Gastrocnemius medialis (tissue), 4 donors: ENCODE measurements at regions not wholly inside any gene's neighbourhood (a gene's known extent, or its start where the extent isn't known, plus 50 kb on each side); places are given as distances from the start of the nearest gene placed in this dataset.

Experiments
- ATAC-seq, 2 donors: fragments of 150-250 bp; one replicate each; pipeline ENCODE4 v1.9.1; 2016
- DNase-seq, 2 donors: peaks; one replicate each; pipeline ENCODE4 v3.0.0-alpha.2; 2019
- H3K27ac ChIP-seq, 4 donors: fragments of 200-600 bp; sonication (generic); 1 replicate in 1 of 4; 2 replicates in 3 of 4; pipeline ENCODE4 v1.5.1; 2016 to 2018; ENCODE audit warnings: mild to moderate bottlenecking in 2 of 4, moderate library complexity in 1 of 4
- H3K27me3 ChIP-seq, 3 donors: fragments of 200-600 bp; sonication (generic) in 2 of 3; 1 replicate in 1 of 3; 2 replicates in 2 of 3; pipeline versions ENCODE4 v1.5.1 to v1.6.0; 2016 to 2019; ENCODE audit warnings: mild to moderate bottlenecking in 1 of 3, moderate library complexity in 1 of 3
- H3K36me3 ChIP-seq, 2 donors: fragments of 200-600 bp; sonication (generic) in 1 of 2; one replicate each; pipeline ENCODE4 v1.5.1; 2017 to 2018
- H3K4me1 ChIP-seq, 2 donors: fragments of 200-600 bp; sonication (generic) in 1 of 2; one replicate each; pipeline ENCODE4 v1.5.1; 2016 to 2017; ENCODE audit warnings: mild to moderate bottlenecking in 2 of 2
- H3K4me3 ChIP-seq, 4 donors: fragments of 200-600 bp; sonication (generic) in 3 of 4; 1 replicate in 1 of 4; 2 replicates in 3 of 4; pipeline ENCODE4 v1.5.1; 2016 to 2019; ENCODE audit warnings: mild to moderate bottlenecking in 2 of 4
- H3K9me3 ChIP-seq, 3 donors: fragments of 200-600 bp; sonication (generic) in 2 of 3; 1 replicate in 1 of 3; 2 replicates in 2 of 3; pipeline ENCODE4 v1.5.1; 2016 to 2019
- POLR2A ChIP-seq, 2 donors: fragments of 450-650 bp; IDR thresholded peaks; one replicate each; pipeline ENCODE4 v1.6.1; 2017; ENCODE audit warnings: antibody characterized with exemption in 2 of 2, mild to moderate bottlenecking in 2 of 2, moderate library complexity in 2 of 2
- in situ Hi-C, 4 donors: fragments of 200-750 bp; cut with MboI; loops; one replicate each; pipeline versions ENCODE4 v1.15.0 to v1.8.0; 2017; ENCODE audit warnings: low sequenced_read_pairs in 4 of 4
- intact Hi-C: fragments of 100-400 bp; cut with DNase I; formaldehyde crosslinking; loops from one replicate; pipeline ENCODE4 v1.15.1; 2023; ENCODE audit warnings: low total_unique reads
- TF ChIP-seq, protein P1 (sequence below), 5 experiments: fragments of 450-650 bp in 3 of 5; fragments of 200-600 bp in 2 of 5; sonication (generic) in 2 of 5; IDR thresholded peaks in 4 of 5; conservative IDR thresholded peaks in 1 of 5; 1 replicate in 4 of 5; 2 replicates in 1 of 5; pipeline ENCODE4 v1.5.1; 2016 to 2019; ENCODE audit warnings: antibody characterized with exemption in 5 of 5, mild to moderate bottlenecking in 3 of 5, moderate library complexity in 3 of 5

DNA sequence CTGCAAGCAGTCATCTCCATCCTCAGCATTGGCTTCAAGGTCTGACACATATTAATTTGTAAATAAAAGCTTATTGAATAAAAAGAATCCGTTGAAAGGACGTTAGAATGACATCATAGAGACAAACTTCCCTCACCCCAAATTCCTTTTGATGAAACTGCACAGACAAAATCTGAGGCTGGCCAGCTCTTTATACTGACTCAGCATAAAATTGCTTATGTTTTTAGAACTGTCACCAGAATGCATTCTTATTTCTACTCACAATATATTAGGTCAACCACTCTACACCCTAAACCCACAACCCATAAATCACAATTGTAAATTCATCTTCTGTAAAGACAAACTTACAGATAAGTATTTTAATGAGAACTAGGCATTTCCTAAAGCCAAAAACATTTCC, 359.2 kb upstream of the TEX13C start:
- in situ Hi-C loops (no loop called here), intact Hi-C loops (no loop called here)
- H3K36me3 ChIP-seq = no peaks in the 10 kb centered on the region
- TF ChIP-seq, protein P1, sequence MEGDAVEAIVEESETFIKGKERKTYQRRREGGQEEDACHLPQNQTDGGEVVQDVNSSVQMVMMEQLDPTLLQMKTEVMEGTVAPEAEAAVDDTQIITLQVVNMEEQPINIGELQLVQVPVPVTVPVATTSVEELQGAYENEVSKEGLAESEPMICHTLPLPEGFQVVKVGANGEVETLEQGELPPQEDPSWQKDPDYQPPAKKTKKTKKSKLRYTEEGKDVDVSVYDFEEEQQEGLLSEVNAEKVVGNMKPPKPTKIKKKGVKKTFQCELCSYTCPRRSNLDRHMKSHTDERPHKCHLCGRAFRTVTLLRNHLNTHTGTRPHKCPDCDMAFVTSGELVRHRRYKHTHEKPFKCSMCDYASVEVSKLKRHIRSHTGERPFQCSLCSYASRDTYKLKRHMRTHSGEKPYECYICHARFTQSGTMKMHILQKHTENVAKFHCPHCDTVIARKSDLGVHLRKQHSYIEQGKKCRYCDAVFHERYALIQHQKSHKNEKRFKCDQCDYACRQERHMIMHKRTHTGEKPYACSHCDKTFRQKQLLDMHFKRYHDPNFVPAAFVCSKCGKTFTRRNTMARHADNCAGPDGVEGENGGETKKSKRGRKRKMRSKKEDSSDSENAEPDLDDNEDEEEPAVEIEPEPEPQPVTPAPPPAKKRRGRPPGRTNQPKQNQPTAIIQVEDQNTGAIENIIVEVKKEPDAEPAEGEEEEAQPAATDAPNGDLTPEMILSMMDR (IDR thresholded peaks at IDR 0.05 in 4 of 5, conservative IDR thresholded peaks at IDR 0.05 in 1 of 5) = no peak
- no peak for TF ChIP-seq POLR2A (IDR thresholded peaks at IDR 0.05)
- no peak overlapping the region for H3K27ac ChIP-seq
- H3K27me3 ChIP-seq = no peaks in the 10 kb centered on the region
- no peak for DNase-seq
- H3K4me1 ChIP-seq = no peaks in the 10 kb centered on the region
- H3K4me3 ChIP-seq = no peak overlapping the region
- H3K9me3 ChIP-seq = no peaks in the 10 kb centered on the region
- ATAC-seq = no peak

DNA sequence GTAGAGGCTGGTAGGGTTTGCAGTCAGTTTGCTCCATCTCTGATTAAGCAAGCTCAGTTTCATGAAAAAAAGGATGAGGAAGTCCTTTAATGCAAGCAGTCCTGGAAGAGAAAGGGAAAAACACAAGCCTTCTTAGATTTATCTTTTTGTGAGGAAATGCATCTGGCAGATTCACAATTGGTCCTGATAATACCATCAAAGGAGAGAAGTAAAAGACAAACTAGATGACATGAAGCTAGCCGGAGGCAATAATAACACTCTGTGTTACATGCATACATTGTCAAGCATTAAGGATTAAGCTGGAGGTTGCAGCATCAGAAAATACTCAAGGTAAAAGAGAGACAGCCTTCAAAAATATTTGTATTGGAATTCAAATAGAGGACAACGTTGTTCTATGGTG, 356.0 kb upstream of the TEX13C start, which contains the start of gene TENM1:
Gene TENM1 (minus strand): TSS at position 101 of the 400 bp plus-strand sequence.
- no peaks in the 10 kb centered on the region for H3K4me1 ChIP-seq
- no peak within 1 kb of the TSS for H3K27ac ChIP-seq
- DNase-seq (no peak), ATAC-seq (no peak)
- H3K4me3 ChIP-seq = no peak within 1 kb of the TSS
- H3K36me3 ChIP-seq = no peaks in the 10 kb centered on the region
- TF ChIP-seq POLR2A (IDR thresholded peaks at IDR 0.05) = no peak
- TF ChIP-seq, protein P1 (IDR thresholded peaks at IDR 0.05 in 4 of 5, conservative IDR thresholded peaks at IDR 0.05 in 1 of 5) = no peak
- intact Hi-C loops = no loop called here
- H3K9me3 ChIP-seq = no peaks in the 10 kb centered on the region
- in situ Hi-C loops = no loop called here
- no peaks in the 10 kb centered on the region for H3K27me3 ChIP-seq

DNA sequence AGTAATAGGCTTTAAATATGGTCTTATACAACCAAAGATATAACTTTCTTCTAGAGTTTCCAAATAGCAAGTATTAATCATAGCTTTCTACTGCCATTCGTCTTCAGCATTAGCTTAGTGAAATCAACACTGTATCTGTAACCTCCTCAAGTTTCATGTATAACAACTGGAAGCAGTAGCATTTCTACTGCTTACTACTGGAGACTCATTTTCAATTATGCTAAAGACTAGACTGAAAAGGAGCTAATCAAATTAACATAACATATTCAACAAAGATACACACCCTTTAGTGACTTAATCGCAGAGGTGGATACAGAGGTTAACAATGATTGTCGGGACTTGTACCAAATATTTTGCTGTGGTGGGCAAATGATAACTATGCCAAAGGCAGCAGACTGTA, 344.2 kb upstream of the TEX13C start:
- Histone ChIP-seq H3K27ac (no peak overlapping the region), H3K4me1 (no peaks in the 10 kb centered on the region), H3K27me3 (no peaks in the 10 kb centered on the region), H3K4me3 (no peak overlapping the region), H3K9me3 (no peaks in the 10 kb centered on the region), H3K36me3 (no peaks in the 10 kb centered on the region)
- TF ChIP-seq, protein P1 (IDR thresholded peaks at IDR 0.05 in 4 of 5, conservative IDR thresholded peaks at IDR 0.05 in 1 of 5) = no peak
- TF ChIP-seq POLR2A (IDR thresholded peaks at IDR 0.05) = no peak
- intact Hi-C loops (no loop called here), in situ Hi-C loops (no loop called here)
- DNase-seq = no peak
- no peak for ATAC-seq

DNA sequence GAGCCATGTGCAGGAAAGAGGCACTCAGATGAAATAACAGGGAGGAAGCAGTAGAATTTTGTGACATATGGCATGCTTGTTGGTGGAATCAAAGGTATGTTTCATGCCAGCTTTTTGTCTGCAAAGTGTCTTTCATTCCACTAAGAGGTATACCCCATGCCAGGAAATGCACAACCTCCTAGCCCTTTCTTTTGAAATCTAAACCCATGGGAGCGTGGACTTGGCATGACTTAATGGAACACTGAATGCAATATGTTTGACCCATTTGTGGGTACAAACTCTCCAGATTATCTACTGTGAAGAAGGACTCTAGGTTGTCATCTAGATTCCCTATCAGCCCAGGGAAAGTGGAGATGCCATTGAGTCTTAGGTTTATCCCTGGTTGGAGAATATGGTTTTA, 338.3 kb upstream of the TEX13C start:
- H3K27me3 ChIP-seq = no peaks in the 10 kb centered on the region
- ATAC-seq (no peak), DNase-seq (no peak)
- no peaks in the 10 kb centered on the region for H3K9me3 ChIP-seq
- no peak overlapping the region for H3K27ac ChIP-seq
- H3K36me3 ChIP-seq = no peaks in the 10 kb centered on the region
- H3K4me3 ChIP-seq = no peak overlapping the region
- intact Hi-C loops = no loop called here
- in situ Hi-C loops = no loop called here
- no peaks in the 10 kb centered on the region for H3K4me1 ChIP-seq
- TF ChIP-seq, protein P1 (IDR thresholded peaks at IDR 0.05 in 4 of 5, conservative IDR thresholded peaks at IDR 0.05 in 1 of 5) = no peak
- TF ChIP-seq POLR2A (IDR thresholded peaks at IDR 0.05) = no peak

DNA sequence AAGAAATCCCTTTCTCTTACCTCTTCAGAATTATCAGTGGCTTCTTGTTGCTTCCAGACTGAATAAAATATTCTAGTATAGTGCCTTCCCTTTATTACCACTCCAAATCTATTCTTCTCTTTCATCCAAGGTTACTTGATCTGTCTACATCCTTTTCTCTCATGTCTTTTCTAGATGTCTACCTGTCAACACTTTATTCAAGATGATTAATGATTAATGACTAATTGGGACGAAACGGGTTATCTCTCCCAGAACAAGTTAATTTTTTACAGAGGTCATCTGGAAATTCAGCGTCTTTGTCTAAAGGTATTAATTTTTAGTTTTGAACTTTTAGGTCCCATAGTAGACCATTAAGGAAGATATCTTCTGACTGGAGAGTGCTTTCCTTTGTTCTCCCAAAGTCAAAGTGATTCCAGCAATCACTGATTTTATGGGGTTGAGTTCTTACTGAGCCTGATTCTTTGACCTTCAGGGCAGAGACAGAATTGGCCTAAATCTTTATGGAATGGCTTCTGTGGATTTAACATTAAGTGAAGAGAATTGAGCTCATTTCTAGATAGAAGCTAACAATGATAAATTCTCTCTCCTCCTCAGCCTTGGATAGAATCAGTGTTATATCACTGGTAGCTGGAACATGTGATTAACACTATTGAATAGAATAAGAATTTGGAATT, 335.4 kb upstream of the TEX13C start:
- H3K36me3 ChIP-seq = no peaks in the 10 kb centered on the region
- H3K27ac ChIP-seq = no peak overlapping the region
- DNase-seq (no peak), ATAC-seq (no peak)
- intact Hi-C loops (no loop called here), in situ Hi-C loops (no loop called here)
- no peaks in the 10 kb centered on the region for H3K9me3 ChIP-seq
- no peak overlapping the region for H3K4me3 ChIP-seq
- H3K27me3 ChIP-seq = no peaks in the 10 kb centered on the region
- TF ChIP-seq, protein P1 (IDR thresholded peaks at IDR 0.05 in 4 of 5, conservative IDR thresholded peaks at IDR 0.05 in 1 of 5) = no peak
- TF ChIP-seq POLR2A (IDR thresholded peaks at IDR 0.05) = no peak
- no peaks in the 10 kb centered on the region for H3K4me1 ChIP-seq
